GM06990 (cell line): ENCODE measurements at regions not wholly inside any gene's neighbourhood (a gene's known extent, or its start where the extent isn't known, plus 50 kb on each side); places are given as distances from the start of the nearest gene placed in this dataset.

ENCODE experiments used
- DNase-seq: peaks from one replicate; pipeline ENCODE4 v3.0.0-alpha.2; 2011; ENCODE audit not compliant: insufficient read length; ENCODE audit errors: extremely low read depth
- H3K27me3 ChIP-seq: replicated peaks from 2 replicates; pipeline ENCODE4 v1.6.0; 2011; ENCODE audit warnings: low read length; ENCODE audit not compliant: control insufficient read depth, insufficient read depth
- H3K36me3 ChIP-seq: 2 replicates; pipeline ENCODE4 v1.5.1; 2011; ENCODE audit warnings: low read length; ENCODE audit not compliant: control insufficient read depth, insufficient read depth
- H3K4me3 ChIP-seq: replicated peaks from 2 replicates; pipeline ENCODE4 v1.5.1; 2011; ENCODE audit warnings: low read depth, mild to moderate bottlenecking, control low read depth, low read length
- CTCF ChIP-seq: IDR thresholded peaks from 2 replicates; pipeline ENCODE4 v1.5.1; 2011; ENCODE audit warnings: low read length, control low read depth, mild to moderate bottlenecking, inconsistent platforms; ENCODE audit not compliant: insufficient read depth, poor library complexity, severe bottlenecking

GRCh38 chr18:25423267-25423666, 71.3 kb upstream of the ZNF521 start:
- peaks cover 3% of the 10 kb centered on the region for H3K27me3 ChIP-seq

GRCh38 chr18:25422230-25422629, 70.3 kb upstream of the ZNF521 start:
- DNase-seq, result no peak
- Histone ChIP-seq H3K4me3 (no peak overlapping the region), H3K27me3 (peaks cover 3% of the 10 kb centered on the region), H3K36me3 (no peaks in the 10 kb centered on the region)
- no peak for TF ChIP-seq CTCF

More at GRCh38 chr18:25423267-25423666, 71.3 kb upstream of the ZNF521 start:
- no peak for DNase-seq
- Histone ChIP-seq H3K4me3 (no peak overlapping the region), H3K36me3 (no peaks in the 10 kb centered on the region)
- no peak for TF ChIP-seq CTCF

GRCh38 chr18:25420077-25420825, 68.3 kb upstream of the ZNF521 start:
- TF ChIP-seq CTCF, result no peak
- H3K36me3 ChIP-seq, result no peaks in the 10 kb centered on the region
- H3K4me3 ChIP-seq, result no peak overlapping the region
- H3K27me3 ChIP-seq, result peaks cover 3% of the 10 kb centered on the region
- no peak for DNase-seq

GRCh38 chr18:25416374-25416773, 64.4 kb upstream of the ZNF521 start:
- Histone ChIP-seq H3K27me3 (peaks cover 3% of the 10 kb centered on the region), H3K36me3 (no peaks in the 10 kb centered on the region), H3K4me3 (no peak overlapping the region)
- DNase-seq, result no peak
- no peak for TF ChIP-seq CTCF

- Histone ChIP-seq H3K4me3 (no peak overlapping the region), H3K36me3 (no peaks in the 10 kb centered on the region), H3K27me3 (no peaks in the 10 kb centered on the region)
- TF ChIP-seq CTCF, result no peak
- no peak for DNase-seq
Measured at GRCh38 chr18:25409971-25410370, 58.0 kb upstream of the ZNF521 start.

GRCh38 chr18:25408293-25408692, 56.3 kb upstream of the ZNF521 start:
- DNase-seq, result no peak
- Histone ChIP-seq H3K4me3 (no peak overlapping the region), H3K36me3 (no peaks in the 10 kb centered on the region), H3K27me3 (no peaks in the 10 kb centered on the region)
- TF ChIP-seq CTCF, result no peak
